ENCODE measurements at regions not wholly inside any gene's neighbourhood (a gene's known extent, or its start where the extent isn't known, plus 50 kb on each side); places are given as distances from the start of the nearest gene placed in this dataset.

DNA sequence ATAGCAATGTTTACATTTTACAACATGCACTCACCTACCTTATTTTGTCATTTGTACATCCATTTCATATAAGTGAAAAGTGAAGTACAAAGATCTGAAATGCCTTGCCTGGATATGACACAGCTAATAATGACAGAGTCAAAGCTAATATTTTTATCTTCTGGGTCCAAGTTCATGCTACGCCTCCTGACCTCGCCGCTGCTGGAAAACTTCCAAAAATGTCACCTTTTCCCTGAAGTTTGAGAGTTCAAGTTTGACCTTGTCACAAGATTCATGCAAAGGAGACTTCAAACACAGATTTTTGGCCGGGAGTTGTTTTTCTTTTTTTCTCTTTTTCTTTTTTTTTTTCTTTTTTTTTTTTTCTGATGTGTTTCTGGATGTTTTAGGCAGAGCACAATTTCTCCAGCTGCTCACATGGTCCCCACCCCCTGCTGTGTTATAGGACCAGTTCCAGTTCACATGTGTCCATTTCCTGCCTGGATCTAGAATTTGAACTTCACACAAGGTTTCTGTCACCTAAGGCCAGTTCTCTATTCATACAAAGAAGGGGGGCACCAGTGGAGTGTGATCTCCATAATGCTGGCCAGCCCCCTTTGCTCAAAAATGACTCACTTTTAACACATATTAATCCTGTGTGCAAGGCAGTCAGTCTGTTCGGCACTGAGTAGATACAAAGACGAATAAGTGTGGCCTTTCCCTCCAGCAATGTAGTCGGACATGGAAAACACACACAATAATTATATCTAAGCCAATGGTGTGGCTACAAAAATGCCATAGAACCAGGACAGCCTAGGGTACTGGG lies 546.8 kb downstream of the BUD13 start:
- Histone ChIP-seq H3K36me3 (ENCODE audit: control insufficient read depth, insufficient read depth, low read length) (no peaks in the 10 kb centered on the region), H3K4me1 (ENCODE audit: control insufficient read depth, insufficient read depth, low read length) (no peaks in the 10 kb centered on the region), H3K27ac (ENCODE audit: low read length) (no peak overlapping the region), H3K27me3 (ENCODE audit: control insufficient read depth, insufficient read depth, low read length) (no peaks in the 10 kb centered on the region), H3K4me3 (ENCODE audit: low read length) (no peak overlapping the region), H3K9me3 (ENCODE audit: control insufficient read depth, insufficient read depth, low read length) (no peaks in the 10 kb centered on the region)
- TF ChIP-seq, protein P1, sequence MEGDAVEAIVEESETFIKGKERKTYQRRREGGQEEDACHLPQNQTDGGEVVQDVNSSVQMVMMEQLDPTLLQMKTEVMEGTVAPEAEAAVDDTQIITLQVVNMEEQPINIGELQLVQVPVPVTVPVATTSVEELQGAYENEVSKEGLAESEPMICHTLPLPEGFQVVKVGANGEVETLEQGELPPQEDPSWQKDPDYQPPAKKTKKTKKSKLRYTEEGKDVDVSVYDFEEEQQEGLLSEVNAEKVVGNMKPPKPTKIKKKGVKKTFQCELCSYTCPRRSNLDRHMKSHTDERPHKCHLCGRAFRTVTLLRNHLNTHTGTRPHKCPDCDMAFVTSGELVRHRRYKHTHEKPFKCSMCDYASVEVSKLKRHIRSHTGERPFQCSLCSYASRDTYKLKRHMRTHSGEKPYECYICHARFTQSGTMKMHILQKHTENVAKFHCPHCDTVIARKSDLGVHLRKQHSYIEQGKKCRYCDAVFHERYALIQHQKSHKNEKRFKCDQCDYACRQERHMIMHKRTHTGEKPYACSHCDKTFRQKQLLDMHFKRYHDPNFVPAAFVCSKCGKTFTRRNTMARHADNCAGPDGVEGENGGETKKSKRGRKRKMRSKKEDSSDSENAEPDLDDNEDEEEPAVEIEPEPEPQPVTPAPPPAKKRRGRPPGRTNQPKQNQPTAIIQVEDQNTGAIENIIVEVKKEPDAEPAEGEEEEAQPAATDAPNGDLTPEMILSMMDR (IDR thresholded peaks at IDR 0.05): no peak
- H3K4me1 Mint-ChIP-seq: no peaks in the 10 kb centered on the region
- no peak overlapping the region for H3K27ac Mint-ChIP-seq
- H3K9me3 Mint-ChIP-seq: no peaks in the 10 kb centered on the region
- no peak for DNase-seq
- no peak overlapping the region for H3K4me3 Mint-ChIP-seq
- no peaks in the 10 kb centered on the region for H3K36me3 Mint-ChIP-seq
- ATAC-seq: no peak
- 86% methylated on average over 6 of the region's 7 CpGs for WGBS (ENCODE audit: insufficient coverage)
- H3K27me3 Mint-ChIP-seq (ENCODE audit: low read depth in 2 of 2): peaks cover 24 to 29% of the 10 kb centered on the region in 2 donors
- intact Hi-C loops (cut with micrococcal nuclease): no loop called here

DNA sequence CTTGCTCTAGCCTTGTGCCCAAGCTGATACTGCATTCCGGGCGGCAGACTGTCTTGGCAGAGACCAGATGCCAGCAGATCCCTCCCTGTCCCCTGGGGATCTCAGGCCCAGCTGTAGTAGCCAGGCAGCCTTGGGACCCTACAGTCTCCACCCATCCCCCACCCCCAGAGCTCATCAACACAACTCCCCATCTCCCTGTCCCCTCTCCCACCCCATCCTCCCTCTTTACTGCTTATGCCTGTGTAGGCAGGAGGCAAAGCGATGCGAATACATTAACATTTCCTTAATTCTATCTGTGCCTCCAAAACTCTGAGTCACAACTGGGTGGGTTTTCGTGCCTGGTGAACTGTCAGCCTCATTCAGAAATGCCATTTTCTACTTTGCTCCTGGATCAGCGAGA lies 547.6 kb downstream of the BUD13 start:
- intact Hi-C loops (cut with micrococcal nuclease): no loop called here
- H3K9me3 Mint-ChIP-seq: no peaks in the 10 kb centered on the region

DNA sequence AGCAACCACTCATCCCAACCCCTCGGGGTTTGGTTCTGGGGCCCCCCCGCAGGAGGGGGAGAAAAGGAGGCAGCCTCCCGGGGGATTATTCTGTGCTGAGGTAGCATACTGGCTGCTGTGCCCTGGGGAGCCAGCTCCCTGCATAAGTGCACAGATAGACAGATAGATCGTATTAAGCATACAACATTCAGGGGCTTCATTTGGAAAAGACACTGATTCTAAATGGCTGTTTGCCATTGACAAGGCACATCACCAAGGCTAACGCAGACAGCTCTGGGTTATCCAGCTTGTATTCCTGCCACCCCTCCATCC lies 547.9 kb downstream of the BUD13 start:
- no peak overlapping the region for H3K4me3 ChIP-seq (ENCODE audit: low read length)
- H3K36me3 ChIP-seq (ENCODE audit: control insufficient read depth, insufficient read depth, low read length): no peaks in the 10 kb centered on the region
- ATAC-seq: no peak
- H3K4me3 Mint-ChIP-seq: no peak overlapping the region
- H3K27ac ChIP-seq (ENCODE audit: low read length): no peak overlapping the region
- H3K27ac Mint-ChIP-seq: no peak overlapping the region
- intact Hi-C loops (cut with micrococcal nuclease): no loop called here
- H3K27me3 ChIP-seq (ENCODE audit: control insufficient read depth, insufficient read depth, low read length): no peaks in the 10 kb centered on the region
- TF ChIP-seq, protein P1 (IDR thresholded peaks at IDR 0.05): no peak
- WGBS (ENCODE audit: insufficient coverage): 79% methylated on average over 5 of the region's 5 CpGs
- H3K9me3 ChIP-seq (ENCODE audit: control insufficient read depth, insufficient read depth, low read length): no peaks in the 10 kb centered on the region
- H3K27me3 Mint-ChIP-seq (ENCODE audit: low read depth in 2 of 2): peaks cover 24 to 29% of the 10 kb centered on the region in 2 donors
- no peaks in the 10 kb centered on the region for H3K4me1 Mint-ChIP-seq
- H3K36me3 Mint-ChIP-seq: no peaks in the 10 kb centered on the region
- no peaks in the 10 kb centered on the region for H3K4me1 ChIP-seq (ENCODE audit: control insufficient read depth, insufficient read depth, low read length)
- no peaks in the 10 kb centered on the region for H3K9me3 Mint-ChIP-seq
- DNase-seq: no peak

More for the DNA sequence above, 547.6 kb downstream of the BUD13 start:
- no peaks in the 10 kb centered on the region for H3K36me3 ChIP-seq (ENCODE audit: control insufficient read depth, insufficient read depth, low read length)
- no peaks in the 10 kb centered on the region for H3K27me3 ChIP-seq (ENCODE audit: control insufficient read depth, insufficient read depth, low read length)
- DNase-seq: no peak
- H3K4me1 ChIP-seq (ENCODE audit: control insufficient read depth, insufficient read depth, low read length): no peaks in the 10 kb centered on the region
- Mint-ChIP-seq H3K4me1 (no peaks in the 10 kb centered on the region), H3K4me3 (no peak overlapping the region), H3K36me3 (no peaks in the 10 kb centered on the region), H3K27ac (no peak overlapping the region), H3K27me3 (ENCODE audit: low read depth in 2 of 2) (peaks cover 24 to 29% of the 10 kb centered on the region in 2 donors)
- H3K27ac ChIP-seq (ENCODE audit: low read length): no peak overlapping the region
- no peak overlapping the region for H3K4me3 ChIP-seq (ENCODE audit: low read length)
- TF ChIP-seq, protein P1 (IDR thresholded peaks at IDR 0.05): no peak
- 68% methylated on average over 6 of the region's 6 CpGs for WGBS (ENCODE audit: insufficient coverage)
- no peak for ATAC-seq
- H3K9me3 ChIP-seq (ENCODE audit: control insufficient read depth, insufficient read depth, low read length): no peaks in the 10 kb centered on the region
